ENCODE measurements at regions not wholly inside any gene's neighbourhood (a gene's known extent, or its start where the extent isn't known, plus 50 kb on each side); places are given as distances from the start of the nearest gene placed in this dataset.

GRCh38 chr6:166862287-166862977, 93.9 kb downstream of the RNASET2 start:
- peak overlapping the region; percentile 37 for H3K4me3 ChIP-seq (ENCODE audit: low read depth, low read length)
- no peak for TF ChIP-seq CTCF (IDR thresholded peaks at IDR 0.05; ENCODE audit: low read depth, low read length)

- peak overlapping the region; percentile 37 for H3K4me3 ChIP-seq (ENCODE audit: low read depth, low read length)
- TF ChIP-seq CTCF (IDR thresholded peaks at IDR 0.05; ENCODE audit: low read depth, low read length) = no peak
Measured at GRCh38 chr6:166861961-166862286, 94.4 kb downstream of the RNASET2 start.

GRCh38 chr6:166861304-166861703, 95.0 kb downstream of the RNASET2 start:
- H3K4me3 ChIP-seq (ENCODE audit: low read depth, low read length) = no peak overlapping the region
- TF ChIP-seq CTCF (IDR thresholded peaks at IDR 0.05; ENCODE audit: low read depth, low read length) = no peak

GRCh38 chr6:166860392-166860791, 96.0 kb downstream of the RNASET2 start:
- H3K4me3 ChIP-seq (ENCODE audit: low read depth, low read length) = no peak overlapping the region

GRCh38 chr6:166855416-166855815, 100.9 kb downstream of the RNASET2 start:
- no peak for TF ChIP-seq CTCF (IDR thresholded peaks at IDR 0.05; ENCODE audit: low read depth, low read length)

More at GRCh38 chr6:166860392-166860791, 96.0 kb downstream of the RNASET2 start:
- no peak for TF ChIP-seq CTCF (IDR thresholded peaks at IDR 0.05; ENCODE audit: low read depth, low read length)

GRCh38 chr6:166853371-166854325, 102.7 kb downstream of the RNASET2 start:
- H3K4me3 ChIP-seq (ENCODE audit: low read depth, low read length) = no peak overlapping the region
- TF ChIP-seq CTCF (IDR thresholded peaks at IDR 0.05; ENCODE audit: low read depth, low read length) = no peak

More at GRCh38 chr6:166855416-166855815, 100.9 kb downstream of the RNASET2 start:
- H3K4me3 ChIP-seq (ENCODE audit: low read depth, low read length) = no peak overlapping the region
